K562 (cell line): ENCODE measurements at regions not wholly inside any gene's neighbourhood (a gene's known extent, or its start where the extent isn't known, plus 50 kb on each side); places are given as distances from the start of the nearest gene placed in this dataset.

ENCODE experiments used
- ATAC-seq: fragments of 200-7000 bp; cut with Tn5 transposase; 3 replicates; pipeline ENCODE4 v1.9.1; 2020; ENCODE audit warnings: moderate library complexity
- BruUV-seq: library from RNA; stranded (reverse); fragments of 400-500 nt; replicated peaks from 2 replicates; lab custom pipeline; 2021; lab: Mats Ljungman, UMichigan
- CTCF ChIA-PET: fragments of 300-600 bp; formaldehyde crosslinking; extraction: SDS; loops from one replicate; lab custom pipeline; 2021; ENCODE audit warnings: low intra/inter-chr PET ratio; lab: Yijun Ruan, JAX
- POLR2A ChIA-PET: fragments of 300-600, 350-650 bp; sonication (Branson Sonifier 250); formaldehyde crosslinking; extraction: SDS; loops from one replicate; lab custom pipeline; 2021; ENCODE audit warnings: antibody characterized with exemption, inconsistent platforms; lab: Yijun Ruan, JAX
- DNase-seq, 4 experiments: peaks; one replicate each; pipeline versions ENCODE4 v3.0.0 to v3.0.0-alpha.2; 2011 to 2018; ENCODE audit warnings: low spot score in 3 of 4, mixed read lengths in 3 of 4; ENCODE audit errors: extremely low read depth in 1 of 4
- FAIRE-seq: peaks from 2 replicates; lab custom pipeline; 2011; peaks lifted over from hg19 to GRCh38; lab: Jason Lieb, UNC
- H2AFZ ChIP-seq: 2 replicates; pipeline ENCODE4 v1.6.0; 2011; ENCODE audit warnings: low read depth, low read length, control low read depth, inconsistent platforms
- H3K27ac ChIP-seq: fragments of 200-600 bp; 3 replicates; pipeline ENCODE4 v1.8.0; 2011; ENCODE audit warnings: low read depth, mild to moderate bottlenecking, control low read depth, inconsistent platforms, low read length, moderate library complexity, mixed read lengths; ENCODE audit errors: extremely low read depth
- H3K27me3 ChIP-seq, 2 experiments: fragments of 300-600 bp in 1 of 2; 2 replicates in 1 of 2; 3 replicates in 1 of 2; pipeline versions ENCODE4 v1.6.0 to v1.8.0; 2011; ENCODE audit warnings: inconsistent platforms in 2 of 2, low read length in 2 of 2, mild to moderate bottlenecking in 1 of 2, mixed read lengths in 1 of 2, moderate library complexity in 1 of 2; ENCODE audit not compliant: control insufficient read depth in 2 of 2, insufficient read depth in 2 of 2
- H3K36me3 ChIP-seq: fragments of 300-600 bp; 3 replicates; pipeline ENCODE4 v1.8.0; 2011; ENCODE audit warnings: mild to moderate bottlenecking, low read length, inconsistent platforms; ENCODE audit not compliant: control insufficient read depth, insufficient read depth
- H3K4me1 ChIP-seq, 2 experiments: fragments of 200-600 bp in 1 of 2; replicated peaks in 1 of 2; 2 replicates in 1 of 2; 3 replicates in 1 of 2; pipeline versions ENCODE4 v1.5.1 to v1.8.0; 2011; ENCODE audit warnings: inconsistent platforms in 2 of 2, low read length in 2 of 2, mild to moderate bottlenecking in 1 of 2, mixed read lengths in 1 of 2, moderate library complexity in 1 of 2; ENCODE audit not compliant: control insufficient read depth in 2 of 2, insufficient read depth in 2 of 2
- H3K4me2 ChIP-seq: 2 replicates; pipeline ENCODE4 v1.6.1; 2011; ENCODE audit warnings: low read length, control low read depth, inconsistent platforms, mixed read lengths; ENCODE audit not compliant: insufficient read depth
- H3K4me3 ChIP-seq: fragments of 200-600 bp; sonication (generic), shearing (Covaris generic); 2 replicates; pipeline ENCODE4 v1.5.1; 2016; ENCODE audit warnings: control low read depth, inconsistent platforms
- H3K79me2 ChIP-seq: fragments of 200-600 bp; 3 replicates; pipeline ENCODE4 v1.8.0; 2011; ENCODE audit warnings: low read length, inconsistent platforms; ENCODE audit not compliant: control insufficient read depth, insufficient read depth
- H3K9ac ChIP-seq, 2 experiments: 2 replicates each; pipeline versions ENCODE4 v1.6.0 to v1.6.1; 2011; ENCODE audit warnings: low read depth in 2 of 2, low read length in 2 of 2, control low read depth in 1 of 2, inconsistent platforms in 1 of 2, mild to moderate bottlenecking in 1 of 2, mixed read lengths in 1 of 2; ENCODE audit not compliant: insufficient read depth in 1 of 2
- H3K9me1 ChIP-seq: one replicate; pipeline ENCODE4 v1.6.0; 2011; ENCODE audit warnings: inconsistent platforms, mild to moderate bottlenecking, low read length, moderate library complexity; ENCODE audit not compliant: control insufficient read depth, insufficient read depth
- H3K9me3 ChIP-seq: replicated peaks from 2 replicates; pipeline ENCODE4 v1.5.1; 2011; ENCODE audit warnings: low read depth, low read length, inconsistent platforms; ENCODE audit not compliant: control insufficient read depth, insufficient read depth
- H4K20me1 ChIP-seq: replicated peaks from 2 replicates; pipeline ENCODE4 v1.6.1; 2011; ENCODE audit warnings: low read length, inconsistent platforms, mixed read lengths; ENCODE audit not compliant: control insufficient read depth, insufficient read depth
- FOXA1 ChIP-seq: fragments of 450-650 bp; IDR thresholded peaks from 2 replicates; pipeline ENCODE4 v1.6.1; 2016; ENCODE audit warnings: mild to moderate bottlenecking, borderline replicate concordance
- WGBS: fragments of 100-300 bp; shearing (Covaris generic); methylation state at CpG from one replicate; pipeline ENCODE4 v1.1.6; 2016; ENCODE audit warnings: low coverage, mixed read lengths; ENCODE audit not compliant: insufficient coverage; ENCODE audit errors: missing lambda C conversion rate; 5-methylcytosine and 5-hydroxymethylcytosine counted together
- in situ Hi-C: fragments of 300-500 bp; cut with MboI; formaldehyde crosslinking; loops from 4 replicates; pipeline ENCODE4 v1.15.0; 2018; ENCODE audit warnings: inconsistent platforms, mixed read lengths
- intact Hi-C: fragments of 100-400 bp; cut with micrococcal nuclease; formaldehyde crosslinking; loops from 2 replicates; pipeline ENCODE4 v1.14.2; 2022
- TF ChIP-seq, protein P1 (sequence below), 2 experiments: fragments of 450-650 bp; IDR thresholded peaks; 2 replicates each; pipeline ENCODE4 v1.6.1; 2016; ENCODE audit warnings: mild to moderate bottlenecking in 2 of 2, borderline replicate concordance in 1 of 2, low read depth in 1 of 2, moderate library complexity in 1 of 2
- TF ChIP-seq, protein P2 (sequence below): sonication (generic); formaldehyde crosslinking; IDR thresholded peaks from 2 replicates; pipeline ENCODE4 v1.5.0; 2020; ENCODE audit warnings: missing genetic modification reagents

DNA sequence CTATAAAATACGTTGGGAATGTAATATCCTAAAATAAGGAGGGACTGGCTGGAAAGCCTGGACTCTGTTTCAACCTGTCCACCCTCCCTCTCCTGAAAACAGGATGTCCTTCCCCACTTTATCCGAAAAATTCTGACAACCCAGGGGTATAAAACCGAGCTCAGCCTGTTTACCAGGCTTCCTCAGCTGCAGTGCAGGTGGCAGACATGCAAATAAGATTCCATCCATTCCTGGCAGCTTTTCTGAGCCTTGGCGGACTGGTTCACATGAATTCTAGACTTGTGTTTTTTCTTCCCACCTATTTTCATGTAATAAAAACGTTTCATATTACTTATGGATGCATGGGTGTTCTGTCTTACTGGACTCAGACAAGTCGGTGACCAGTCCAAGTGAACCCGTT lies 479.3 kb downstream of the KCNJ18 start (continued):
- TF ChIP-seq, protein P1, sequence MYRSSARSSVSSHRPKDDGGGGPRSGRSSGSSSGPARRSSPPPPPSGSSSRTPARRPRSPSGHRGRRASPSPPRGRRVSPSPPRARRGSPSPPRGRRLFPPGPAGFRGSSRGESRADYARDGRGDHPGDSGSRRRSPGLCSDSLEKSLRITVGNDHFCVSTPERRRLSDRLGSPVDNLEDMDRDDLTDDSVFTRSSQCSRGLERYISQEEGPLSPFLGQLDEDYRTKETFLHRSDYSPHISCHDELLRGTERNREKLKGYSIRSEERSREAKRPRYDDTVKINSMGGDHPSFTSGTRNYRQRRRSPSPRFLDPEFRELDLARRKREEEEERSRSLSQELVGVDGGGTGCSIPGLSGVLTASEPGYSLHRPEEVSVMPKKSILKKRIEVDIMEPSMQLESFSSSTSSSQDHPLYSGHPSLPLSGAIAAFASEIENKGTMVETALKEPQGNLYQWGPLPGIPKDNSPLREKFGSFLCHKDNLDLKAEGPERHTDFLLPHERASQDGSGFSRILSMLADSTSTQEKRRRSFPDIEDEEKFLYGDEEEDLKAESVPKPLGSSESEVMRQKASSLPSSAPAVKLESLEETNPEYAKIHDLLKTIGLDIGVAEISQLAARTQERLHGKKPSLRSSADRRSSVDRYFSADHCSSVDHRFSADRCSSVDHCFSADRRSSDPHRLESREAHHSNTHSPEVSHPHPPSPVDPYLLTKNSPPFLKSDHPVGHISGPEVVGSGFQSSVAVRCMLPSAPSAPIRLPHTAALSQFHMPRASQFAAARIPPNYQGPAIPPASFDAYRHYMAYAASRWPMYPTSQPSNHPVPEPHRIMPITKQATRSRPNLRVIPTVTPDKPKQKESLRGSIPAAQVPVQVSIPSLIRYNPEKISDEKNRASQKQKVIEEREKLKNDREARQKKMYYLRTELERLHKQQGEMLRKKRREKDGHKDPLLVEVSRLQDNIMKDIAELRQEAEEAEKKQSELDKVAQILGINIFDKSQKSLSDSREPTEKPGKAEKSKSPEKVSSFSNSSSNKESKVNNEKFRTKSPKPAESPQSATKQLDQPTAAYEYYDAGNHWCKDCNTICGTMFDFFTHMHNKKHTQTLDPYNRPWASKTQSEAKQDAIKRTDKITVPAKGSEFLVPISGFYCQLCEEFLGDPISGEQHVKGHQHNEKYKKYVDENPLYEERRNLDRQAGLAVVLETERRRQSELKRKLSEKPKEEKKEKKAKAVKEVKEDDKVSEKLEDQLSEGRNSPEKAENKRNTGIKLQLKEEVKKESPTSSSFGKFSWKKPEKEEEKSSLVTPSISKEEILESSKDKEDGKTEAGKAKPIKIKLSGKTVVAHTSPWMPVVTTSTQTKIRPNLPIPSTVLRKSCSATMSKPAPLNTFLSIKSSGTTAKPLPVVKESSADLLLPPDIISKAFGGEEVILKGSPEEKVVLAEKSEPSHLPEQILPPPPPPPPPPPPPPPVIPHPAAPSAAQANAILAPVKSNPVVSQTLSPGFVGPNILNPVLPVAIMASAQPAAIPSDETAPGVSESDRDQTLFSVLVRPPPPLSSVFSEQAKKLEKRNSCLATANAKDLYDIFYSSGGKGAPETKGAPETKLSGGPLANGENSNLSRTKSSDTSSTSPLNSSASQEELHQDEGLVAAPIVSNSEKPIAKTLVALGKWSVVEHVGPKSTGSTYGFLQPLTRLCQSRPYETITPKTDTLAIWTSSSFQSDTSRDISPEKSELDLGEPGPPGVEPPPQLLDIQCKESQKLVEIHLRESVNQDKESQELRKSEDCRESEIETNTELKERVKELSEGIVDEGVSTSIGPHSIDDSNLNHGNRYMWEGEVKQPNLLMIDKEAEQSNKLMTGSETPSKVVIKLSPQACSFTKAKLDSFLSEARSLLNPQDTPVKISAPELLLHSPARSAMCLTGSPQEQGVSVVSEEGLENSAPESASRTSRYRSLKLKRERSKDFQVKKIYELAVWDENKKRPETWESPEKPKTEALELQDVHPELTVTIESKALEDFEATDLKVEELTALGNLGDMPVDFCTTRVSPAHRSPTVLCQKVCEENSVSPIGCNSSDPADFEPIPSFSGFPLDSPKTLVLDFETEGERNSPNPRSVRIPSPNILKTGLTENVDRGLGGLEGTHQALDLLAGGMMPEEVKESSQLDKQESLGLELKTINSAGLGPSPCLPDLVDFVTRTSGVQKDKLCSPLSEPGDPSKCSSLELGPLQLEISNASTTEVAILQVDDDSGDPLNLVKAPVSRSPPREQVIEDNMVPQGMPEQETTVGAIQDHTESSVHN (IDR thresholded peaks at IDR 0.05; ENCODE audit: borderline replicate concordance in 1 of 2, low read depth in 1 of 2) = no peak

DNA sequence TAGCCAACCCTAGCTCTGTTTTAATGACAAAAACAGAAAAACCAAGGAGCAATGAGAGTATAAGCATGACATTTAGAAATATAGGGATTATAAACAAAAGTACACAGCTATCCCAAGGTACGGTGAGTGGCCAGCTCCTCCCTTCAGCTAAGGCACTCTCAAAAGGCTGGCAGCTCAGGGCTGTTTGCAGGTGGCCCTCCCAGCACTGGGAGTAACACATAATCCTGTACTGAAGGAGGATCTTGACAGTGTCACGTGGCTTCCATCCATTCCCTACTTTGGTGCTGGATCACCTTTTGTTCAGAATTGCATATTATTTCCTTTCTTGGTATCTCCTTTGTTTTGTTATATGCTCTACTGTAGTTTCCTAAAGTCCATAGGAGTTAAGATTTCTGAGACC lies 500.8 kb downstream of the KCNJ18 start:
- H3K9me3 ChIP-seq = no peaks in the 10 kb centered on the region
- no peak overlapping the region for H3K27ac ChIP-seq
- no peaks in the 10 kb centered on the region; a peak in 1 of 5 replicates for H3K4me1 ChIP-seq
- WGBS = 58% methylated on average over 2 of the region's 2 CpGs
- H3K9me1 ChIP-seq = no peaks in the 10 kb centered on the region
- ChIA-PET CTCF (no interaction called here), POLR2A (interaction anchor here (1.1 kb wide), 1 partner anchor 17 kb away, joined by 3 read pairs; no protein-coding TSS in a partner anchor)
- no peak overlapping the region for H3K4me3 ChIP-seq
- peak; percentile 80 for ATAC-seq
- FAIRE-seq = no peak
- peak in 2 of 4 experiments; percentile 6 to 13 for DNase-seq
- no peaks in the 10 kb centered on the region for H3K27me3 ChIP-seq
- peaks cover 20% of the 10 kb centered on the region; the same call in 2 of the 3 replicates for H3K36me3 ChIP-seq
- intact Hi-C loops (no loop called here), in situ Hi-C loops (no loop called here)
- BruUV-seq = no TSS peak
- H3K4me2 ChIP-seq = no peak overlapping the region
- no peaks in the 10 kb centered on the region for H4K20me1 ChIP-seq
- no peak overlapping the region for H2AFZ ChIP-seq
- peaks cover 32% of the 10 kb centered on the region for H3K79me2 ChIP-seq
- no peak overlapping the region for H3K9ac ChIP-seq
- TF ChIP-seq, protein P2, sequence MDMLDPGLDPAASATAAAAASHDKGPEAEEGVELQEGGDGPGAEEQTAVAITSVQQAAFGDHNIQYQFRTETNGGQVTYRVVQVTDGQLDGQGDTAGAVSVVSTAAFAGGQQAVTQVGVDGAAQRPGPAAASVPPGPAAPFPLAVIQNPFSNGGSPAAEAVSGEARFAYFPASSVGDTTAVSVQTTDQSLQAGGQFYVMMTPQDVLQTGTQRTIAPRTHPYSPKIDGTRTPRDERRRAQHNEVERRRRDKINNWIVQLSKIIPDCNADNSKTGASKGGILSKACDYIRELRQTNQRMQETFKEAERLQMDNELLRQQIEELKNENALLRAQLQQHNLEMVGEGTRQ (CRISPR knock-in tag) = 0 out of 2 replicates have a peak, but pooled peaks have one; percentile 4
- TF ChIP-seq FOXA1 = no peak
